Stomach smooth muscle (tissue), 2 donors: ENCODE measurements at regions not wholly inside any gene's neighbourhood (a gene's known extent, or its start where the extent isn't known, plus 50 kb on each side); places are given as distances from the start of the nearest gene placed in this dataset.

ENCODE experiments used
- H3K27ac ChIP-seq: one replicate; pipeline ENCODE4 v1.7.0; 2013; ENCODE audit warnings: mild to moderate bottlenecking, low read length, inconsistent platforms
- H3K27me3 ChIP-seq, 2 donors: one replicate each; pipeline ENCODE4 v1.7.0; 2013; ENCODE audit warnings: low read length in 2 of 2; ENCODE audit not compliant: insufficient read depth in 2 of 2, control insufficient read depth in 1 of 2
- H3K36me3 ChIP-seq, 2 donors: one replicate each; pipeline ENCODE4 v1.7.0; 2013; ENCODE audit warnings: low read length in 2 of 2; ENCODE audit not compliant: control insufficient read depth in 2 of 2, insufficient read depth in 2 of 2
- H3K4me1 ChIP-seq: one replicate; pipeline ENCODE4 v1.7.0; 2013; ENCODE audit warnings: low read length; ENCODE audit not compliant: control insufficient read depth, insufficient read depth
- H3K4me3 ChIP-seq, 2 donors: one replicate each; pipeline ENCODE4 v1.7.0; 2013; ENCODE audit warnings: low read length in 2 of 2
- H3K9ac ChIP-seq, 2 donors: one replicate each; pipeline ENCODE4 v1.7.0; 2013; ENCODE audit warnings: low read length in 2 of 2, mild to moderate bottlenecking in 1 of 2
- H3K9me3 ChIP-seq, 2 donors: one replicate each; pipeline ENCODE4 v1.7.0; 2013; ENCODE audit warnings: low read length in 2 of 2; ENCODE audit not compliant: control insufficient read depth in 2 of 2
- donor health status: healthy.
- donor health status: Pancreatic carcinoma.

GRCh38 chrX:110432091-110432905 lies 73.7 kb downstream of the RTL9 start:
- Histone ChIP-seq H3K27me3 (peaks cover 0 to 39% of the 10 kb centered on the region in 2 donors), H3K36me3 (no peaks in the 10 kb centered on the region), H3K27ac (no peak overlapping the region), H3K9me3 (no peaks in the 10 kb centered on the region), H3K4me1 (peaks cover 2% of the 10 kb centered on the region), H3K4me3 (no peak overlapping the region), H3K9ac (no peak overlapping the region)

GRCh38 chrX:110432906-110433215 lies 74.2 kb downstream of the RTL9 start:
- Histone ChIP-seq H3K4me1 (peaks cover 2% of the 10 kb centered on the region), H3K9me3 (no peaks in the 10 kb centered on the region), H3K9ac (no peak overlapping the region), H3K36me3 (no peaks in the 10 kb centered on the region), H3K4me3 (no peak overlapping the region), H3K27me3 (peaks cover 0 to 40% of the 10 kb centered on the region in 2 donors), H3K27ac (no peak overlapping the region)

GRCh38 chrX:110435196-110435595 lies 76.5 kb downstream of the RTL9 start:
- no peaks in the 10 kb centered on the region for H3K9me3 ChIP-seq
- no peak overlapping the region for H3K4me3 ChIP-seq
- no peaks in the 10 kb centered on the region for H3K36me3 ChIP-seq
- H3K27ac ChIP-seq, result no peak overlapping the region
- H3K27me3 ChIP-seq, result peaks cover 0 to 42% of the 10 kb centered on the region in 2 donors
- H3K4me1 ChIP-seq, result peaks cover 2% of the 10 kb centered on the region
- no peak overlapping the region for H3K9ac ChIP-seq

GRCh38 chrX:110436523-110436922 lies 77.9 kb downstream of the RTL9 start:
- Histone ChIP-seq H3K9ac (no peak overlapping the region), H3K9me3 (no peaks in the 10 kb centered on the region), H3K27me3 (peaks cover 0 to 46% of the 10 kb centered on the region in 2 donors), H3K4me3 (no peak overlapping the region), H3K27ac (no peak overlapping the region), H3K4me1 (peaks cover 2% of the 10 kb centered on the region), H3K36me3 (no peaks in the 10 kb centered on the region)

- Histone ChIP-seq H3K4me1 (no peaks in the 10 kb centered on the region), H3K4me3 (no peak overlapping the region), H3K9ac (no peak overlapping the region), H3K27ac (no peak overlapping the region), H3K27me3 (peaks cover 0 to 48% of the 10 kb centered on the region in 2 donors), H3K9me3 (no peaks in the 10 kb centered on the region), H3K36me3 (no peaks in the 10 kb centered on the region)
Measured at GRCh38 chrX:110437686-110438085, 79.0 kb downstream of the RTL9 start.

- no peak overlapping the region for H3K27ac ChIP-seq
- no peak overlapping the region for H3K4me3 ChIP-seq
- no peaks in the 10 kb centered on the region for H3K9me3 ChIP-seq
- H3K27me3 ChIP-seq, result peaks cover 0 to 47% of the 10 kb centered on the region in 2 donors
- no peaks in the 10 kb centered on the region for H3K36me3 ChIP-seq
- H3K4me1 ChIP-seq, result no peaks in the 10 kb centered on the region
- no peak overlapping the region for H3K9ac ChIP-seq
Measured at GRCh38 chrX:110440016-110440805, 81.6 kb downstream of the RTL9 start.

- H3K4me3 ChIP-seq, result no peak overlapping the region
- H3K9me3 ChIP-seq, result peaks cover 0 to 3% of the 10 kb centered on the region in 2 donors
- no peaks in the 10 kb centered on the region for H3K4me1 ChIP-seq
- H3K27me3 ChIP-seq, result peaks cover 0 to 39% of the 10 kb centered on the region in 2 donors
- no peak overlapping the region for H3K27ac ChIP-seq
- H3K36me3 ChIP-seq, result no peaks in the 10 kb centered on the region
- no peak overlapping the region for H3K9ac ChIP-seq
Measured at GRCh38 chrX:110442635-110443034, 84.0 kb downstream of the RTL9 start.

- no peak overlapping the region for H3K9ac ChIP-seq
- H3K4me1 ChIP-seq, result no peaks in the 10 kb centered on the region
- no peak overlapping the region for H3K4me3 ChIP-seq
- peaks cover 0 to 3% of the 10 kb centered on the region in 2 donors for H3K9me3 ChIP-seq
- peaks cover 0 to 38% of the 10 kb centered on the region in 2 donors for H3K27me3 ChIP-seq
- no peak overlapping the region for H3K27ac ChIP-seq
- H3K36me3 ChIP-seq, result no peaks in the 10 kb centered on the region
Measured at GRCh38 chrX:110444996-110445395, 86.3 kb downstream of the RTL9 start.

- H3K9me3 ChIP-seq, result peaks cover 0 to 3% of the 10 kb centered on the region in 2 donors
- no peak overlapping the region for H3K9ac ChIP-seq
- no peak overlapping the region for H3K4me3 ChIP-seq
- H3K27me3 ChIP-seq, result peaks cover 0 to 43% of the 10 kb centered on the region in 2 donors
- H3K4me1 ChIP-seq, result no peaks in the 10 kb centered on the region
- H3K27ac ChIP-seq, result no peak overlapping the region
- H3K36me3 ChIP-seq, result no peaks in the 10 kb centered on the region
Measured at GRCh38 chrX:110448459-110448858, 89.8 kb downstream of the RTL9 start.

GRCh38 chrX:110449312-110449711 lies 90.7 kb downstream of the RTL9 start:
- Histone ChIP-seq H3K9ac (no peak overlapping the region), H3K9me3 (peaks cover 0 to 3% of the 10 kb centered on the region in 2 donors), H3K4me1 (no peaks in the 10 kb centered on the region), H3K27me3 (peaks cover 0 to 47% of the 10 kb centered on the region in 2 donors), H3K36me3 (no peaks in the 10 kb centered on the region), H3K27ac (no peak overlapping the region), H3K4me3 (no peak overlapping the region)

- H3K4me1 ChIP-seq, result no peaks in the 10 kb centered on the region
- no peak overlapping the region for H3K27ac ChIP-seq
- H3K36me3 ChIP-seq, result no peaks in the 10 kb centered on the region
- H3K27me3 ChIP-seq, result peaks cover 0 to 45% of the 10 kb centered on the region in 2 donors
- no peak overlapping the region for H3K4me3 ChIP-seq
- H3K9ac ChIP-seq, result no peak overlapping the region
- H3K9me3 ChIP-seq, result peaks cover 0 to 3% of the 10 kb centered on the region in 2 donors
Measured at GRCh38 chrX:110450050-110450449, 91.4 kb downstream of the RTL9 start.
